Kasumi-1 (cell line): ENCODE measurements at regions not wholly inside any gene's neighbourhood (a gene's known extent, or its start where the extent isn't known, plus 50 kb on each side); places are given as distances from the start of the nearest gene placed in this dataset.

Experiments used
- DNase-seq, 2 experiments: peaks; one replicate each; lab custom pipeline; 2025; lab: John Stamatoyannopoulos, UW

GRCh38 chr4:30783751-30784150 is 63.6 kb downstream of the PCDH7 start:
- no peak for DNase-seq

GRCh38 chr4:30789219-30789671 is 69.1 kb downstream of the PCDH7 start:
- DNase-seq = no peak

- DNase-seq = no peak
Observed at GRCh38 chr4:30790123-30790522, 70.0 kb downstream of the PCDH7 start.

GRCh38 chr4:30790998-30791397 is 70.8 kb downstream of the PCDH7 start:
- no peak for DNase-seq

GRCh38 chr4:30792601-30793000 is 72.4 kb downstream of the PCDH7 start:
- no peak for DNase-seq

- no peak for DNase-seq
Observed at GRCh38 chr4:30801876-30802275, 81.7 kb downstream of the PCDH7 start.

- DNase-seq = no peak
Observed at GRCh38 chr4:30802622-30803323, 82.6 kb downstream of the PCDH7 start.

GRCh38 chr4:30808276-30808675 is 88.1 kb downstream of the PCDH7 start:
- DNase-seq = no peak

GRCh38 chr4:30811296-30811695 is 91.1 kb downstream of the PCDH7 start:
- DNase-seq = no peak

GRCh38 chr4:30815685-30816084 is 95.5 kb downstream of the PCDH7 start:
- no peak for DNase-seq

- no peak for DNase-seq
Observed at GRCh38 chr4:30817447-30817846, 97.3 kb downstream of the PCDH7 start.

- no peak for DNase-seq
Observed at GRCh38 chr4:30818541-30818940, 98.4 kb downstream of the PCDH7 start.

GRCh38 chr4:30821275-30821674 is 101.1 kb downstream of the PCDH7 start:
- DNase-seq = no peak

GRCh38 chr4:30821859-30822612 is 101.9 kb downstream of the PCDH7 start:
- no peak for DNase-seq

- no peak for DNase-seq
Observed at GRCh38 chr4:30822911-30823551, 102.9 kb downstream of the PCDH7 start.

- no peak for DNase-seq
Observed at GRCh38 chr4:30825008-30825770, 105.0 kb downstream of the PCDH7 start.

GRCh38 chr4:30828264-30828926 is 108.2 kb downstream of the PCDH7 start:
- no peak for DNase-seq

- no peak for DNase-seq
Observed at GRCh38 chr4:30832639-30833038, 112.5 kb downstream of the PCDH7 start.

- no peak for DNase-seq
Observed at GRCh38 chr4:30833206-30833605, 113.0 kb downstream of the PCDH7 start.

GRCh38 chr4:30835044-30835443 is 114.9 kb downstream of the PCDH7 start:
- no peak for DNase-seq

GRCh38 chr4:30836231-30836630 is 116.1 kb downstream of the PCDH7 start:
- DNase-seq = no peak

- DNase-seq = no peak
Observed at GRCh38 chr4:30837131-30837539, 117.0 kb downstream of the PCDH7 start.
